ENCODE measurements at regions not wholly inside any gene's neighbourhood (a gene's known extent, or its start where the extent isn't known, plus 50 kb on each side); places are given as distances from the start of the nearest gene placed in this dataset.

DNA sequence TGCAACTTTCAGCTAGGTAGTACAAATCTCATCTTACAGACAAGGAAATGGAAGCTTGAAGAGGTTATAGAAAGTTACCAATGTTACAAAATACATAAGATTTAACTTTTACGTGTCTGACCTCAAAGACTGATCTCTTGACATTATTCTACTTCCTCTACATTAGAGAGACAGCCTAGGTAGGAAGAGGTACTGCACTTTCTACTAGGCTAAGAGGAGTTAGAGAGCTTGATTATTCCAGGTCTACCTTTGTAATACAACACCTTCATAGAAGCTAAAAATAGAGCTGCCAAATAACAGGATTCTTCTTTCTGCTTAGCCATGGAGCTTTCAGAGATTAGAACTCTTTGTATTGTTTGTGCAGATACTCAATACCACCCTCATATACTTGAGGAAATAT, 147.6 kb upstream of the NPY2R start:
- TF ChIP-seq, protein P1, sequence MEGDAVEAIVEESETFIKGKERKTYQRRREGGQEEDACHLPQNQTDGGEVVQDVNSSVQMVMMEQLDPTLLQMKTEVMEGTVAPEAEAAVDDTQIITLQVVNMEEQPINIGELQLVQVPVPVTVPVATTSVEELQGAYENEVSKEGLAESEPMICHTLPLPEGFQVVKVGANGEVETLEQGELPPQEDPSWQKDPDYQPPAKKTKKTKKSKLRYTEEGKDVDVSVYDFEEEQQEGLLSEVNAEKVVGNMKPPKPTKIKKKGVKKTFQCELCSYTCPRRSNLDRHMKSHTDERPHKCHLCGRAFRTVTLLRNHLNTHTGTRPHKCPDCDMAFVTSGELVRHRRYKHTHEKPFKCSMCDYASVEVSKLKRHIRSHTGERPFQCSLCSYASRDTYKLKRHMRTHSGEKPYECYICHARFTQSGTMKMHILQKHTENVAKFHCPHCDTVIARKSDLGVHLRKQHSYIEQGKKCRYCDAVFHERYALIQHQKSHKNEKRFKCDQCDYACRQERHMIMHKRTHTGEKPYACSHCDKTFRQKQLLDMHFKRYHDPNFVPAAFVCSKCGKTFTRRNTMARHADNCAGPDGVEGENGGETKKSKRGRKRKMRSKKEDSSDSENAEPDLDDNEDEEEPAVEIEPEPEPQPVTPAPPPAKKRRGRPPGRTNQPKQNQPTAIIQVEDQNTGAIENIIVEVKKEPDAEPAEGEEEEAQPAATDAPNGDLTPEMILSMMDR (conservative IDR thresholded peaks at IDR 0.05) = no peak
- no peak for TF ChIP-seq ZFX (IDR thresholded peaks at IDR 0.05)
